Thyroid gland (tissue), 4 donors: ENCODE measurements at regions not wholly inside any gene's neighbourhood (a gene's known extent, or its start where the extent isn't known, plus 50 kb on each side); places are given as distances from the start of the nearest gene placed in this dataset.

Experiments
- POLR2A ChIP-seq, 2 donors: fragments of 450-650 bp; IDR thresholded peaks; one replicate each; pipeline ENCODE4 v1.6.1; 2017; ENCODE audit warnings: antibody characterized with exemption in 2 of 2, mild to moderate bottlenecking in 2 of 2, moderate library complexity in 1 of 2
- TF ChIP-seq, protein P1 (sequence below), 6 experiments: fragments of 200-600 bp in 3 of 6; fragments of 450-650 bp in 3 of 6; sonication (generic) in 3 of 6; IDR thresholded peaks; one replicate each; pipeline ENCODE4 v1.5.1; 2016 to 2019; ENCODE audit warnings: antibody characterized with exemption in 6 of 6, mild to moderate bottlenecking in 2 of 6, inconsistent platforms in 1 of 6, moderate library complexity in 1 of 6

DNA sequence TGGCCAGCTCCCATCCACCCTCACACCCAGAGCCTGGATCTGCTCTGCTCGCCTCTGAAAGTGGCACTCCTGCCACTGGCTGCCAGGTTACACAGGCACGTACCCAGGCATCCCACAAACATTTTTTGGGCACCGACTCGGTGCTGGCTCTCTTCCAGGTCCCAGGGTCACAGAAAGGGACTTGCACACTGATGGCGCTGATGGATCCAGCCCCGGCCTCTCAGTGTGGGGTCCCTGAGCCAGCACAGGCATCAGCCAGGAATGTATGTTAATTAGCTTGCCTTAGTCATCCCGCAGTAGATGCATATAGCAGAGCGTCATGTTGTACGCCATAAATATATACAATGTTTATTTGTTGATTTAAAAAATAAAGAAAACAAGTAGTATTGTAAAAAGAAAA lies 537.2 kb downstream of the NPHP4 start:
- TF ChIP-seq POLR2A (IDR thresholded peaks at IDR 0.05), result no peak
- TF ChIP-seq, protein P1, sequence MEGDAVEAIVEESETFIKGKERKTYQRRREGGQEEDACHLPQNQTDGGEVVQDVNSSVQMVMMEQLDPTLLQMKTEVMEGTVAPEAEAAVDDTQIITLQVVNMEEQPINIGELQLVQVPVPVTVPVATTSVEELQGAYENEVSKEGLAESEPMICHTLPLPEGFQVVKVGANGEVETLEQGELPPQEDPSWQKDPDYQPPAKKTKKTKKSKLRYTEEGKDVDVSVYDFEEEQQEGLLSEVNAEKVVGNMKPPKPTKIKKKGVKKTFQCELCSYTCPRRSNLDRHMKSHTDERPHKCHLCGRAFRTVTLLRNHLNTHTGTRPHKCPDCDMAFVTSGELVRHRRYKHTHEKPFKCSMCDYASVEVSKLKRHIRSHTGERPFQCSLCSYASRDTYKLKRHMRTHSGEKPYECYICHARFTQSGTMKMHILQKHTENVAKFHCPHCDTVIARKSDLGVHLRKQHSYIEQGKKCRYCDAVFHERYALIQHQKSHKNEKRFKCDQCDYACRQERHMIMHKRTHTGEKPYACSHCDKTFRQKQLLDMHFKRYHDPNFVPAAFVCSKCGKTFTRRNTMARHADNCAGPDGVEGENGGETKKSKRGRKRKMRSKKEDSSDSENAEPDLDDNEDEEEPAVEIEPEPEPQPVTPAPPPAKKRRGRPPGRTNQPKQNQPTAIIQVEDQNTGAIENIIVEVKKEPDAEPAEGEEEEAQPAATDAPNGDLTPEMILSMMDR (IDR thresholded peaks at IDR 0.05), result no peak
